NCI-H1417 (cell line): ENCODE measurements at regions not wholly inside any gene's neighbourhood (a gene's known extent, or its start where the extent isn't known, plus 50 kb on each side); places are given as distances from the start of the nearest gene placed in this dataset.
"Not testable (repeated sequence)": the region's sequence is repeated elsewhere in the genome, so short reads cannot be mapped to it uniquely, and the experiment has no call there.

Experiments used
- DNase-seq, 3 experiments: peaks; one replicate each; lab custom pipeline; 2025; lab: John Stamatoyannopoulos, UW

DNA sequence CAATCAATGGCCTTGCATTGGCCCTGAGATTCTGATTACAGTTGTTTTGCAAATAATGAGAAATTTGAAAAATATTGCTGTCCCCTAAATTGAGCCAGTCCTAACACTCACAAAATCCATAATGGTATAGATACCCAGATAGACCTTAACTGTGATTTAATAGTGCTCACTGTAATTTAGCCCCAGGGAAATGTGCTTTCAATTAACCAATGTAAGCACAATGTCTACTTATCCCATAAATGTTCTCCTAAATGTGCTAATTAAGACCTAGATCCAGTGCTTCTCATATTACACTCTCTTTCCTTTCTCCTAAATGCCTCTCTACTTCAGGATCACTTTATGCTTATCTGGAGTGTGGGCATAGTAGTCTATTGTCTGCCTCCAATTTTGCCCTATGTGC, 417.8 kb upstream of the CCL2 start:
- peak in 2 of 3 experiments; percentile 22 to 66 for DNase-seq

GRCh38 chr17:33838281-33838680, 416.8 kb upstream of the CCL2 start:
- DNase-seq, result no peak

GRCh38 chr17:33847900-33848299, 407.2 kb upstream of the CCL2 start:
- DNase-seq, result peak in 1 of 3 experiments; percentile 51

DNA sequence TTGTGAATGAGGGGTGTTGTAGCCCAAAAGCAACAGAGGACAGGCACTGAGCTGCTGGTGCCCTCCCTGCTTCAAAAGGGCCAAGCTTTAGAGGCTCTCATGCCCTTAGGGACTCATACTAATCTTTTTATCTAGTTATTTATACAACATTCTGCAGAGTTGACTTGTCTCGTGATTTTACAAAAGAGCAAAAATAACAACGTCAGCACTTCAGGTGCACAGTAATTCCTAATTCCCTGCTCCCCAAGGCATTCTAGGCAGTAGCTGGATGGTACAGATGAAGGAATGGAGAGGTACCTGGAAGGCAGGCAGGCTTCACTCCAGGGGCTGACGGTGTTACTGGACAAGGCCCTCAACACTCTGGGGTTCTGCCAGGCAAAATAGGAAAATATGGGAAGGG, 406.7 kb upstream of the CCL2 start:
- no peak for DNase-seq

DNA sequence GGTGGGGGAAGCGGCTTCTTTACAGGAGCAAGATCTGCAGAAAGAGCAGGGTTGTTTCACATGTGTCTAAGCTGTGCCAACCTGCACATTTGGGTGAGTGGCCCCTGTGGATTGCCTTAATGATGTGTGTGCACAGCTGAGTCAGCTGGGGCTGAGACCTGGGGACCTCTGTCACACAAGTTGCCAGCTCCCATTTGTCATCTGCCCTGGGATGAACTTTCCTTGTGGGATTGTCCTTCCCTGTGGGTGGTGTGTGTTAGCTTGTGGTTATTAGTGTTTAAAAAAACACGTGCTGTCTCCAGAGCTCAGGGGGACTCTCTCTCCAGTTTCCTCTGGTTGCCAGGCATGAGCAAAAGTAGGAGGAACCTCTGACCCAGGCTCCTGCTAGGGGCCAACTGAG, 400.5 kb upstream of the CCL2 start:
- DNase-seq, result no peak

DNA sequence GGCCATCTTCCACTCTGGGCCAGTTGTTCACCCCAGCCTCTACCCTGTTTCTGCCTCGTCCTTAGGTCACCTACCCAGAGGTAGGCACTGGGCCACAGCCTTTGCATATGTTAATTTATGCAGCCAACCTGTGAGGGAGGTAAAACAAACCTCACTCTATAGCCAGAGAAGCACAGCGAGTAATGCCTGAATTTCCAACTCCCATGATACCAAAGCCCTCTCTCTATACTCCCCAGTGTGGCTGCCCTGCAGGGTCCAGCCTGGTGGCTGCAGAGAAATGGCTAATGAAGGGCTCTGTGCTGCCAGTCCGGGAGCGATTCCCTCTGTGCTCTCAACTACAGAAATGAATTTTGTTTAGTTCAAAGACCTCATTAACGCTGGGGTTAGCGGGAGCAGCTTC, 397.0 kb upstream of the CCL2 start:
- no peak for DNase-seq

GRCh38 chr17:33858682-33859081, 396.4 kb upstream of the CCL2 start:
- DNase-seq, result no peak

GRCh38 chr17:33862772-33863602, 392.1 kb upstream of the CCL2 start:
- DNase-seq, result no peak

DNA sequence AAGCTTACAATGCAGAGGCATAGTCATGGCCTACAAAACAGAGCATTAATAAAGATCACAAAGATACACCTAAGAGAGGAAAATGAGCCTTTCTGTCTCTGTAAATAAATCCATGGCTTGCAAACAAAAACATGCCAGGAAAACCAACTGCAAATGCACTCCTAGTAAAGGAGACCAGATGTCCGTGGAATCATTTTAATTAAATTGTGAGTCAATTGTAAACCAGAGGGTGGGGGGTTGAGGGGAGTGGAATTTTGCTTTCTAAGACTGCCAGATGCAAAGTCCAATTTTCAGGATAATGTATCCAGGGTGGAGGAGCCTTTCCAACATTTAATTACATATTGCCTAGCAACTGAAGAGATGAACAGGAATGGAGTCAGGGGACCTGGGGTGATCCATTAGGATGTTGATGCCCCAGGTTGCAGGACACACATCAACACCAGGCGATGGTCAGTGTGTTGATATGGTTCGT, 390.3 kb upstream of the CCL2 start:
- peak in 1 of 3 experiments; percentile 6 for DNase-seq

GRCh38 chr17:33868899-33869298, 386.2 kb upstream of the CCL2 start:
- DNase-seq, result no peak

DNA sequence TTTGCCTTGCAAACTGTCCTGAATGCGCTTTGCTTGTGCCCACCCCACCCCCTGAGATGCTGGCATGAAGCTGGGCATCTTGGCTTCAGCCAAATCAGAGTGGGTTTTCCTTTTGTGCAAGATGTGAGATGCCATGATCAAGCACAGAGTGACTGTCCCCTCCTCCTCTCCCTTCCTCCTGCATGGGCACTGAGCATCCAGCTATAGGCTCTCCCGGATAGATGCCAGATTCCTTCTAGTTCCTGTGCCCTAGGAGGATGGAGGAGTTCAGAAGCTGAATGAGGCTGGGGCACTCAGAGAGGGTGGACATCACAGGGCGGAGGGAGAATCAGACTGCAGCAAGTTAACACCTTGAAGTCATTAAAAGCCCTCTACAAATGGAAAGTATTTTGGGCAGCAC, 384.1 kb upstream of the CCL2 start:
- DNase-seq, result no peak

DNA sequence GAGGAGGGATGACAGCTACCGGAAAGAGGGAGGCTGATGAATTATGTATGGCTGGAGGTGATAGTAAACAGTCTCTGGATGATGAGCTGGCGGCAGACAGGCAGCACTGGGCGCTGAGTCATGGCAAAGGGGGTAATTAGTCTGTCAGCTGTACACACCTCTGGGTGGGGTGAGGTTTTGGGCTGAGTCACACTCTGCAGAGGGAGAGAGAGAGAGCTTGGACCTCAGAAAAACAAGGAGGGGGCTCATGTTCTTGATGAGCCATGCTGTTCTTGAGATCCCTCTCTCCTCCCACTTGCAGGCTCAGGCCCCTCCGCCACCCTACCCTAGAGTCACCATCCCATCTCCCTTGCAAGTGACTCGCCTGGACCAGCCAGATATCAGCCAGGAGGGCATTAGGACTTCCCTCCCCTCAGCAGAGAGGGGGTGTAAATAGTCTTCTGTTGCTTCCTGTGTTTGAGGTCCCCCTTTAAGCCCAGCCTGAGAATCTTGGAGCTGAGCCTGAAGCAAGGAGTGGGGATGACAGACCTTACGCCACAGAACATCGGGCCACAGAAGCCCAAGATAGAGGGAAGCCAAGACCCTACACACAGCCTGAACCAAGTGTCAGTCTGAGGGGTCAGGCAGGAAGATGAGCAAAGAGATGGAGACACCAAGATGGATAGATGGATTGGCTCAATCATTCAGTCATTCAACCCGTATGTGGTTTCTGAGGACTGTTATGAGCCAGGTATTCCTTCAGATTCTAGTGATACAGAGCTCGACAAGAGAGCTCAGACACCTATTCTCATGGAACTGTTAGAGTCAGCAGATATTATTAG, 383.2 kb upstream of the CCL2 start:
- peak in 2 of 3 experiments; percentile 10 to 38 for DNase-seq

GRCh38 chr17:33873201-33873617, 381.9 kb upstream of the CCL2 start:
- DNase-seq, result no peak

- DNase-seq, result no peak
Measured at GRCh38 chr17:33874617-33875060, 380.4 kb upstream of the CCL2 start.

GRCh38 chr17:33875973-33876372, 379.1 kb upstream of the CCL2 start:
- no peak for DNase-seq

- not testable (repeated sequence) for DNase-seq
Measured at GRCh38 chr17:33882273-33882672, 372.8 kb upstream of the CCL2 start.

GRCh38 chr17:33882677-33883076, 372.4 kb upstream of the CCL2 start:
- not testable (repeated sequence) for DNase-seq

- DNase-seq, result no peak
Measured at GRCh38 chr17:33888455-33888854, 366.6 kb upstream of the CCL2 start.

GRCh38 chr17:33889040-33889439, 366.0 kb upstream of the CCL2 start:
- no peak for DNase-seq

DNA sequence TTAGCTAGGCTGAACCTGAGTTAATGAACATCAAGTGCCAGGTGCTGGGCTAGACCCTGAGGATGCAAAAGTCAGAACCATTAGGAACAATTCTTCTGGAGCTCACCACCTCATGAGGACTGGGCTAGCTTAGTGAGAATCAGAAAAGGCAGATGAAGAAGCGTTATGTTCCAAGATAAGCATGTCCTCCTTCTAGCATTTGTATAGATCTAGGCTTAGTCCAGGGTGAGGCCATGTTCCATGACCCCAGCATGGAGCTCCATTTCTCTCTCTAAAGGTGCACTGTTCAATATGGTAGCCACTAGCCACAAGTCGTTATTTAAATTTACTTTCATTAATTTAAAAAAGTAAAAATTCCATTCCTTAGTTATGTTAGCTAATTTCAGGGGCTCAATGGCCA, 365.3 kb upstream of the CCL2 start:
- DNase-seq, result no peak

GRCh38 chr17:33892717-33893591, 362.1 kb upstream of the CCL2 start:
- DNase-seq, result no peak

DNA sequence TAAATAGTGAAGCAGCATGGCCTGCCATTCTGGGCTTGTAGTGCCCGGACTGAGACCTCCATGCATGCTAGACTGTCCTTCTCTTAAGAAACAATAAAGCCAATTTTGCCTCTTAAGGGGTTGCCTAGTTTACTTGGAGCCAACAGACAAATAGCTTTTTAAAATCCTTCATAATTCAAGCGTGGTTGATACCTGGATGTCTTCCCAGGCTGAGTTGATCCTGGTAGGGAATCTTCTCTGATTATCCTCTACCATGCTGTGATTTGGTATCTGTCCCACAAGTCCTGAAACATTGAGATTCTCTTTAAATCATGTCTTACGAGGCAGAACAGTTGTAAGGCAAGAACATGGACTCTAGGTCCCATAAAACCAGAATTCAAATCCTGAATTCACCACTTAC, 359.6 kb upstream of the CCL2 start:
- no peak for DNase-seq
